HEK293T (cell line): ENCODE measurements at regions not wholly inside any gene's neighbourhood (a gene's known extent, or its start where the extent isn't known, plus 50 kb on each side); places are given as distances from the start of the nearest gene placed in this dataset.

Experiments used
- CTCF ChIA-PET: fragments of 350-600 bp; formaldehyde crosslinking; extraction: SDS; loops from one replicate; lab custom pipeline; 2021; ENCODE audit warnings: antibody characterized with exemption, inconsistent platforms; lab: Yijun Ruan, JAX
- POLR2A ChIA-PET: fragments of 350-600 bp; formaldehyde crosslinking; extraction: SDS; loops from one replicate; lab custom pipeline; 2020; ENCODE audit warnings: antibody characterized with exemption, inconsistent platforms; lab: Yijun Ruan, JAX
- DNase-seq: peaks from one replicate; pipeline ENCODE4 v3.0.0; 2012; ENCODE audit warnings: mixed read lengths; ENCODE audit errors: extremely low spot score
- ARNT ChIP-seq: fragments of 450-650 bp; IDR thresholded peaks from 2 replicates; pipeline ENCODE4 v1.6.1; 2017; ENCODE audit warnings: mild to moderate bottlenecking
- BHLHE40 ChIP-seq: fragments of 450-650 bp; IDR thresholded peaks from 2 replicates; pipeline ENCODE4 v1.6.1; 2016; ENCODE audit warnings: mild to moderate bottlenecking, moderate library complexity, borderline replicate concordance
- CTBP1 ChIP-seq: fragments of 450-650 bp; IDR thresholded peaks from 2 replicates; pipeline ENCODE4 v1.6.1; 2016; ENCODE audit warnings: borderline replicate concordance
- ELF4 ChIP-seq: fragments of 450-650 bp; IDR thresholded peaks from 2 replicates; pipeline ENCODE4 v1.6.1; 2017; ENCODE audit warnings: antibody characterized with exemption
- FOXA1 ChIP-seq: fragments of 450-650 bp; IDR thresholded peaks from 2 replicates; pipeline ENCODE4 v1.6.1; 2016; ENCODE audit warnings: mild to moderate bottlenecking
- FOXK2 ChIP-seq: fragments of 450-650 bp; IDR thresholded peaks from 2 replicates; pipeline ENCODE4 v1.6.1; 2016; ENCODE audit warnings: mild to moderate bottlenecking
- FOXM1 ChIP-seq: fragments of 450-650 bp; IDR thresholded peaks from 2 replicates; pipeline ENCODE4 v1.6.1; 2017; ENCODE audit warnings: mild to moderate bottlenecking, borderline replicate concordance
- HDGF ChIP-seq: fragments of 450-650 bp; IDR thresholded peaks from 2 replicates; pipeline ENCODE4 v1.6.1; 2017; ENCODE audit warnings: antibody characterized with exemption, borderline replicate concordance
- L3MBTL2 ChIP-seq: fragments of 450-650 bp; conservative IDR thresholded peaks from 2 replicates; pipeline ENCODE4 v1.6.1; 2016; ENCODE audit warnings: mild to moderate bottlenecking
- LEF1 ChIP-seq: fragments of 450-650 bp; IDR thresholded peaks from 2 replicates; pipeline ENCODE4 v1.6.1; 2017; ENCODE audit warnings: mild to moderate bottlenecking, borderline replicate concordance
- NFRKB ChIP-seq: fragments of 450-650 bp; IDR thresholded peaks from 2 replicates; pipeline ENCODE4 v1.6.1; 2016; ENCODE audit warnings: mild to moderate bottlenecking, moderate library complexity
- SP1 ChIP-seq: fragments of 450-650 bp; IDR thresholded peaks from 2 replicates; pipeline ENCODE4 v1.6.1; 2017
- SUZ12 ChIP-seq: fragments of 450-650 bp; IDR thresholded peaks from 2 replicates; pipeline ENCODE4 v1.6.1; 2016; ENCODE audit warnings: mild to moderate bottlenecking
- TARDBP ChIP-seq: fragments of 450-650 bp; IDR thresholded peaks from 2 replicates; pipeline ENCODE4 v1.6.1; 2016
- ZNF384 ChIP-seq: fragments of 450-650 bp; IDR thresholded peaks from 2 replicates; pipeline ENCODE4 v1.6.1; 2016
- TF ChIP-seq, protein P1 (sequence below): fragments of 450-650 bp; IDR thresholded peaks from 2 replicates; pipeline ENCODE4 v1.6.1; 2016

GRCh38 chr9:7859701-7860334 is 60.2 kb upstream of the DMAC1 start:
- ChIA-PET POLR2A (no interaction called here), CTCF (no interaction called here)
- no peak for TF ChIP-seq CTBP1
- TF ChIP-seq FOXM1 = no peak
- TF ChIP-seq L3MBTL2 = no peak
- TF ChIP-seq SP1 = no peak
- TF ChIP-seq TARDBP = no peak
- no peak for TF ChIP-seq NFRKB
- no peak for TF ChIP-seq ARNT
- TF ChIP-seq FOXK2 = no peak
- no peak for DNase-seq

DNA sequence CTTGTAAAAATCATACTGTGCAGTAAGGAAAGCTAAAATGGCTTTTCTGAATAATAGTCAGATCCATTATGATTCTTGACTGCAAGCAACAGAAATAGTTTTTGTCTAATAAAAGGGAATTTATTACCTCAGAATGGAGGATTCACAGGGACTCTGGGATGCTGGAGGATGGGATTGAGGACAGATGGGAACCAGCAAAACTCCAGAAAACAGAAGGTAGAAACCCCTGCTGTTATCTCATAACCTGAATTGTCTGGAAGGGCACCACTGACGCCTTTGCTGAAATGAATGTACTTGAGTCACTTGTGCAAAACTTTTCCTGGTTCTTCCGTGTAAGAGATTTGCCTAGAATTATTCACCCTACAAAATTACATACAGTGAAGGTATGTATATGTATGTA is 58.6 kb upstream of the DMAC1 start:
- POLR2A ChIA-PET = no interaction called here
- no peak for TF ChIP-seq NFRKB
- TF ChIP-seq FOXM1 = no peak
- TF ChIP-seq HDGF = no peak
- no peak for TF ChIP-seq ARNT
- TF ChIP-seq FOXA1 = no peak
- TF ChIP-seq SP1 = no peak
- TF ChIP-seq TARDBP = no peak
- TF ChIP-seq BHLHE40 = no peak
- no peak for TF ChIP-seq ELF4
- TF ChIP-seq ZNF384 = no peak
- no peak for TF ChIP-seq CTBP1
- no peak for TF ChIP-seq SUZ12
- TF ChIP-seq, protein P1, sequence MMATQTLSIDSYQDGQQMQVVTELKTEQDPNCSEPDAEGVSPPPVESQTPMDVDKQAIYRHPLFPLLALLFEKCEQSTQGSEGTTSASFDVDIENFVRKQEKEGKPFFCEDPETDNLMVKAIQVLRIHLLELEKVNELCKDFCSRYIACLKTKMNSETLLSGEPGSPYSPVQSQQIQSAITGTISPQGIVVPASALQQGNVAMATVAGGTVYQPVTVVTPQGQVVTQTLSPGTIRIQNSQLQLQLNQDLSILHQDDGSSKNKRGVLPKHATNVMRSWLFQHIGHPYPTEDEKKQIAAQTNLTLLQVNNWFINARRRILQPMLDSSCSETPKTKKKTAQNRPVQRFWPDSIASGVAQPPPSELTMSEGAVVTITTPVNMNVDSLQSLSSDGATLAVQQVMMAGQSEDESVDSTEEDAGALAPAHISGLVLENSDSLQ = no peak
- TF ChIP-seq L3MBTL2 = no peak
- TF ChIP-seq FOXK2 = no peak
- TF ChIP-seq LEF1 = no peak
- CTCF ChIA-PET = no interaction called here
- DNase-seq = no peak

DNA sequence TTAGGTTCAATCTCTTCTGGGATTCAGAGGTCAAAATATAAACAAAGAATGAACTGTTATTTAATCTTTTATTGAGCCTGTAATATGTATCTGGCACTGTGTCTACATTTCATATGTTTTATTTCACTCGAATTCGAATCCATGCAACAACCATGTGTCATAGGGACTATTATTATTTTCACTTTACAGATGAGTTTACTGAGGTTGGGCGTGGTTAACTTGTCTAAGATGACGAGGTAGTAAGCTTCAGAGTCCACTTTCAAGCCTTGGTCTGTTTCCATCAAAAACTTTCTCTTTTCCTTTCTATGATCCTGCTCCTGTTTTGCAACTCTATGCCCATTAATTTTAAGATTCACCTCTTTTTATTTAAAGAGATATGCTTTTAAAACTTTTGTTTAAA is 55.2 kb upstream of the DMAC1 start:
- ChIA-PET POLR2A (no interaction called here), CTCF (no interaction called here)
- no peak for DNase-seq
- TF ChIP-seq BHLHE40 = no peak
- TF ChIP-seq NFRKB = no peak
- no peak for TF ChIP-seq FOXM1
- TF ChIP-seq SUZ12 = no peak
- no peak for TF ChIP-seq FOXK2
- TF ChIP-seq, protein P1 = no peak
- no peak for TF ChIP-seq ELF4
- TF ChIP-seq SP1 = no peak
- TF ChIP-seq TARDBP = no peak
- TF ChIP-seq LEF1 = no peak
- TF ChIP-seq HDGF = no peak
- no peak for TF ChIP-seq CTBP1
- TF ChIP-seq ARNT = no peak
- no peak for TF ChIP-seq ZNF384
- TF ChIP-seq L3MBTL2 = no peak
